HG03575 (cell line): ENCODE measurements at regions not wholly inside any gene's neighbourhood (a gene's known extent, or its start where the extent isn't known, plus 50 kb on each side); places are given as distances from the start of the nearest gene placed in this dataset.
"Not testable (repeated sequence)": the region's sequence is repeated elsewhere in the genome, so short reads cannot be mapped to it uniquely, and the experiment has no call there.

Experiments
- ATAC-seq: cut with Tn5 transposase; IDR thresholded peaks from one replicate; pipeline ENCODE4 v1.9.1; 2021; ENCODE audit not compliant: unreplicated experiment, insufficient number of reproducible peaks, low FRiP score; ENCODE audit errors: extremely low read depth

DNA sequence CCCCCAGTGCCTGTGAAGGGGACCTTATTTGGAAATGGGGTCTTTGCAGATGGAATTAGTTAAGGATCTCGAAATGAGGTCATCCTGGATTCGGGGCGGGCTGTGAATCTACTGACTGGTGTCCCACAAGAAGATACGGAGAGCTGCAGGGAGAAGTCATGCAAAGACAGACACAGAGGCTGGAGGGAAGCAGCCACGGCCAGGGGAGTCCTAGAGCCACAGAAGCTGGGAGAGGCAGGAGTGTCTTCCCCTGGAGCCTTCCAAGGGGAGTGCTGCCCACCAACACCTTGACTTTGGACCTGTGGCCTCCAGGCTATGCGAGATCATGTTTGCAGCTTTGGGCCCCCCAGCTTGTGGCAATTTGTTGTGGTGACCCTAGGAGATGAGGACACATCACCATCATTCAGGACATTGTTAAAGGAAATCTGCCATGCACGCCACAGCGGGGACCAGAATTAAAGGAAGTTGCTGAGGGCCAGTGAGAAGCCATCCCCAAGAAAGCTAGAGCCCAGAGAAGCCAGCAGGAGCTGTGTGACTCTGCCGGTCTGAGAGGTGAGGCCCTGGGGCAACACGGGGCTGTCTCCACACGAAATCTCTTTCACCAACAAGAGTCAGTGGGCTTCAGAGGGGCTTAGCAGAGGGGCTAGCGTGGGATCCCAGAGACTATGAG, 434.7 kb downstream of the BRD1 start:
- ATAC-seq = no peak

DNA sequence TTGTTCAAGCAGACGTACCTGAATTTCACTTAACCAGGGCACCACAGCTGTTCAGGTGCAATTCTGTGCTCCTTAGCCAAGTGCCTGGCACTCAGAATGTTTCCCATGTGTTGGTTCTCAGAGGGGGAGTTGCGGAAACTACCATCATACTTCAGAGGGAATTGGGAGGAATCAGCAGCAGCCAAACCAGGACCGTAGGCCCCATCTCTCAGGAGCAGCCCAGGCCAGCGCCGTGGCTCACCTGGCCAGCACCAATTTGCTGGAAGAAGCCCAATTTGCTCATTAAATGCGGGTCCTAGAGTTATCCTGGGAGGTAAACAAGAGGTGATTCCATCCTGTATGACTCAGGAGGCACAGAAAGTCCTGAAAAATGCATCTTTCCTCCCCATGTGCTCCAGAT, 435.4 kb downstream of the BRD1 start:
- ATAC-seq = no peak

DNA sequence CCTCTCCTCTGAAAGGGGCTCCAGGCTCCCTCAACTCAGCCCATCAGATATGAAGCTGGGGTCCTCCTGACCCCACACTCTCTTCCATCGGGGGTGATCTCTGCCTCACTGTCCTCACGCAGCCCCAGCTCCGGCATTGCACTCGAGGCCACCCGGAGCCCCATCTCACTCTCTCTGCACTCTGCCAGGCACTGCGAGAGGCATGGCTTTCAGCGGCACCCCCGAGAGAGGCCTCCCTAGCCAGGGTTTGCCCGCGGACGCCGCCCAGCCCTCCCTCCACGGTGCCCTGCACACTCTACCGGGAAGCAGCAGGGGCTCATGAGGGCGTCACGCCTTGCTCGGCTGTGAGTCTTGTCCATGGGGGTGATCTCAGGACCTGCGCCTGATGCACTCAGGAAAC, 436.2 kb downstream of the BRD1 start:
- no peak for ATAC-seq

DNA sequence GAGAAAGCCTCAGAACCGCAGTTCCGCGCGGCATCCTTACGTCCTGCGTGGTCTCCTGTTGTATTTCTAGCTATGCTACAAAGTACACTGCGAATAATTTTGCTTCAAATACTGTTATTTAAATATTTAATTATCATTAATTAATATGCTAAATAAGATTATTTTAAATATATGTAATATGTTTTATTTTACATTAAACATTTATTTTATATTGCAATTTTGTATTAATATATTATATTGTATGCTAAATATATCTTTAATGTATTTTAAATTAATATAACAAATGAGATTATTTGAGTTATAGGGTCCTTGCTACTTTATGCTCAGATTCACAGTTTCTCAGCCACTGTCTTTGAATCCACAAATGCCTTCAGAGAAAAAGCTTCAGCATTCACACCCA, 436.7 kb downstream of the BRD1 start:
- ATAC-seq = no peak

DNA sequence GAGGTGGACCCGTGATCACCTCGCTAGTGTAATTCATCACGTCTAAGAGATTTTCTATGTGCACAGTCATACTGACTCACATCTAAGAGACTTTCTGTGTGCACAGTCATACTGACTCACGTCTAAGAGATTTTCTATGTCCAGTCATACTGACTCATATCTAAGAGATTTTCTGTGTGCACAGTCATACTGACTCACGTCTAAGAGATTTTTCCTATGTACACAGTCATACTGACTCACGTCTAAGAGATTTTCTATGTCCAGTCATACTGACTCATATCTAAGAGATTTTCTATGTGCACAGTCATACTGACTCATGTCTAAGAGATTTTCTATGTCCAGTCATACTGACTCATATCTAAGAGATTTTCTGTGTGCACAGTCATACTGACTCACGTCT, 443.8 kb downstream of the BRD1 start:
- not testable (repeated sequence) for ATAC-seq

DNA sequence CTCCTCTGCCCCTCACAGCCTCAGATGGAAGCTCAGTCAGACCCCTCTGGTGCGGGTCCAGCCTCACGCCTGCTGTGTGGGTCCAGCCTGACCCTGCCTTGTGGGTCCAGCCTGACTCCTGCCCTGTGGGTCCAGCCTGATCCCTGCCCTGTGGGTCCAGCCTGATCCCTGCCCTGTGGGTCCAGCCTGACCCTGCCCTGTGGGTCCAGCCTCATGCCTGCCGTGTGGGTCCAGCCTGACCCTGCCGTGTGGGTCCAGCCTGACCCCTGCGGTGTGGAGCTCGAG, 445.3 kb downstream of the BRD1 start:
- no peak for ATAC-seq

DNA sequence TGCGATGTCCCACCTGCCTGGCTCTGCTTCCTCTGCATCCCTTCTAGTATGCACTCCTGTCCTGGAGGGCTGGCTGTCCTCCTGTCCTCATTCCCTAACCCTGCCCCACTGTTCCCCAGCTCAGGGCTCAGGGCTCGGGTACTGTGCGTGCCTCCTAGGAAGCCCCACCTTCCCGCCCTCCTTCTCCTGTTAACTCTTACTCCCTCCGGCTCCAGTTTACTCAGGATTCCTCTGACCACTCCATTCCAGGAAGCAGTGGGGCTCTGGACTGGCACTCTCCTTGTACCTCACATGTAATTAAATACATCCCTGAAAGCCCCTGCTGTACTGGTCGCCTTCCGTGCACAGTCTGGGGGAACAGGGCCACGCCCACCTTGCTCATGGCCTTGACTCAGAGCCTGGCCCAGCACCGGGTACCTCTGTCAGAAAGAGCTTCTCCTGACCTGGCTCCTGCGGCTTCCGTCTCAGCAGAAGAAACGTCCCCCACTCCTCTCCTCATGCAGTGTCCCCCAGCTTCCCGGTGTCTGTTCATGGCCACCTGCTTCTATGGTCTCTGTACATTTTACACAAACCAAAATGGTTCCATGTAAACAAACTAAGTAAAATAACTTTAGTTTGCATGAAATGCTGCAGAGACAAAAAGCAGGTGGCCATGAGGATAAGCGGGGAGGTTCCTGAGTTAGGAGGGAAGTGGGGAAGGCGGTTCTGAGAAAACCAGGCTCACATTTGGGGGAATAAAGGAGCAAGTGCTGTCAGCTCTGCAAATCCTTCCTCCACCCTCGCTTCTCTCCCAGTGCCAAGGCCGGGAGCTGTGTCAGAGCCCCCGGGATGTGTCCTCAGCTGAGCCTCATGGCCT, 445.9 kb downstream of the BRD1 start:
- no peak for ATAC-seq

DNA sequence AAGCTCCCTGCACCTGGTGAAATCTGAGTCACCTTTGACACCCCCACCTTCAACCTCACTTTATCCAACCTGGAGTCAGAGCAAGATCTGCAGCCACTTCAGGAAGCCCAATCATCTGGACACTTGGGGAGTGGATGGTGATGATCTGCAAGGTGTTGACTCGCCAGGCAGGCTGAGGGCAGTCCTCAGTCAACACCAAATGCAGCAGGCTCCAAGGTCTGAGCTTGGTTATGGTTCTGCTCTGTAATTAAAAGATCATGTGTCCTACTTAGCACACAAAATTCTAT, 446.9 kb downstream of the BRD1 start:
- no peak for ATAC-seq

DNA sequence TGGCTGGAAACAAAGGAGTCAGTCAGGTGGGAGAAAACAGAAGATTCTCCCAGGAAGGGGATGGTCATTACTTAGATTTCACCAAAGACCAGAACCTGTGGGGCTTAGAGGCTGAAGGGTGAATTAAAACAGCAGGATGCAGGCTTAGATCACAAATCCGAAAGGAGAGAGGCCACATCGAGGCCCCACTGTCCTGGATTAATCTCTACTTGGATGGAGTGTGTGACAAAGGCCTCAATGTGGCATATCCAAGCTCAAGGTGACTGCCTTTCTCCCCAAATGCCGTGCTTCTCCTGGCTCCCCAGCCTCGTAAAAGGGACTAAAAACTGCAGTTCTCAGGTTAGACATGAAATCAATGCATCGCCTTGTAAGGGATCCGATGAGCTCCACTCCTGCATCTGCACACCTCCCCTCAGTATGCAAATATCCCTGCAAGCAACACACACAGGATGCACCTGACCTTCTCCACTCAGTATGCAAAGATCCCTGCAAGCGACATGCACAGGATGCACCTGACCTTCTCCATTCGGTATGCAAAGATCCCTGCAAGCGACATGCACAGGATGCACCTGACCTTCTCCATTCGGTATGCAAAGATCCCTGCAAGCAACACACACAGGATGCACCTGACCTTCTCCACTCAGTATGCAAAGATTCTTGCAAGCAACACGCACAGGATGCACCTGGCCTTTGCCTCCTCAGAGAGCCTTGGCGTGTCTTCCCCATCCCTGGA, 447.4 kb downstream of the BRD1 start:
- ATAC-seq = no peak

DNA sequence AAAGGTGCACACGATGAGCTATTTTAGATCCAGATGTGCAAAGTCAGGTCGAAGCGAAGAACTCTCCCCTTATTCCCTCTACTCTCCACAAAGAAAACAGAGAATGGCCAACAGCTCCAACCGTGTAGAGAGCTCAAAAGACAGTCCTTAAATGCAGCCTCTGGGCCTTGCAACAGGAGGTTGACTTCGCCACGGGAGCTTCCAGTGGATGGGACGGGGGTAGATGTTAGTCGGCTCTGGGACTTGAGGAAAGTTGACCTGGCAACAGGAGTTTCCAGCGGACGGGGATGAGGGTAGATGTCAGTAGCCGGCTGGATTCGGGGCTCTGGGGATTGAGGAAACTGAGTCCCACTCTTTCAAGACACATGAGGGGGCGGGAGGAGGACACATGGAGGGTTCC, 450.4 kb downstream of the BRD1 start:
- no peak for ATAC-seq

DNA sequence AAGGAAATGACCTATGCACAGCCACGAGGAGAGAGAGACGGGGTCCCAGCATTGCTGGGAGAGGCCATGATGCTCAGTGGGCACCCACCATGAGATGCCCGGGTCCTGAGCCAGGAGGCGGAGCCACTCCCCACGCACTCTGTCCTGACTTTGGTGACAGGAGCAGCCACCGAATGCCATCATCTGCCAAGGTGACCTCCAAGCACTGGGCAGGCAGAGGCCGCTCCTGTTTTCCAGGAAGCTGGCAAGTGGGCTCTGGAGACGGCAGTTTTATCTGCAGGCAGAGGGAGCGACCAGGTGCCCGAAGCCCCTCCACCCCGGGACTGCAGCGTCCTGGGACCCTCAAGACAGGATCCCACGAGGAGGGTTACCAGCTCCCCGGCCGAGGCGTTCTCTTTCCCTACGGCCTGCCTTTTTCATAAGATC, 453.9 kb downstream of the BRD1 start:
- no peak for ATAC-seq

DNA sequence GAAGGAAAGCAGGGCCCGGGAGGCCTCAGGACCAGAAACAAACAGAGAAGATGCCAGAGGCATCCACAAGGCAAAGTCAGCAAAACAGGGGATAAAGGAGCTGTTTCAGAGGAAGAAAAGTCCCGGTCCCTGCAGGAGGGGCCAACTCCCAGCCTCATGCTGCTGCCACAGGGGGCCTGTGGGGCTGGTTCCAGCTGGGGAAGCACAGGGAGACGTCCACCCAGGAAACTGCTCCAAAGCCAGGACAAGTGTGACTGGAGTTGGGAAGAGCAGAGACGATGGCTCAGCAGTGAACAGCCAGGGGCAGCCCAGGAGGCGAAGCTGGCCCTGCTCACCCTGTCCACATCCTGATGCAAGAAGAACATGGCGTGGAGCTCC, 454.4 kb downstream of the BRD1 start:
- no peak for ATAC-seq

DNA sequence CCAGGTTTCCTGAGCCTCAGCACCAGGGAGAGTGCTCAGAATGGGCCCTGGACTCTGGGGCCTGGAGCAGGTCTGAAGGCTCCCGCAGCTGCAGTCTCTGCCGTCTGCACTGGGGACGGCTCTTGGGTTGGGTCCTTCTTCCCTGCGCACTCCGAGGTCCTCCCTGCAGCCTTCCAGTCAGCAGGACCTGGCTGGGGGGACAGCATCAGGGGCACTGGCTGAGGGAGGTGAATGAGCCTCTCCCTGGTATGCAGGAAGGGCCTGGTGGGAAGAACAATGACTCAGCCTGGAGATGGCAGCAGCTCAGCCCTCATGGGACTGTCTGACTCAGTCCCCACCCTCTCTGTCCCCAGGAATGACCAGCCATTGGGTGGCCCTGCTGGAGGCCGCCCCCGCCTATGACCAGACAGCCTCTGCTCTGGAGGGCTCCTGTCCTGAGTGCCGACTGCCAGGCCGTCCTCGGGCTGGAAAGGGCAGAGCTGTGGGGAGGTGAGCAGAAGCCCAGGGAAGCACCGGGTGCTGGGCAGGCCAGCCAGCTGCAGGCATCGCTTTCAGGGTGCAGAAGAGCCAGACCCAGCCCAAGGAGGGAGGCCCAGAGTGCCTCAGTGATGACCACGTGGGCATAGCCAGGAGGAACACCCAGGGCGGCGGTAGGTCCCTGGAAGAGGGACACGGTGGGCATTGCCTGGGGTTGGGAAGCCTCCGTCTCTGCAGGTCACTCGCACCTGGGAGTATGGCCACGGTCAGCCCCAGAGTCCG, 455.0 kb downstream of the BRD1 start:
- no peak for ATAC-seq

DNA sequence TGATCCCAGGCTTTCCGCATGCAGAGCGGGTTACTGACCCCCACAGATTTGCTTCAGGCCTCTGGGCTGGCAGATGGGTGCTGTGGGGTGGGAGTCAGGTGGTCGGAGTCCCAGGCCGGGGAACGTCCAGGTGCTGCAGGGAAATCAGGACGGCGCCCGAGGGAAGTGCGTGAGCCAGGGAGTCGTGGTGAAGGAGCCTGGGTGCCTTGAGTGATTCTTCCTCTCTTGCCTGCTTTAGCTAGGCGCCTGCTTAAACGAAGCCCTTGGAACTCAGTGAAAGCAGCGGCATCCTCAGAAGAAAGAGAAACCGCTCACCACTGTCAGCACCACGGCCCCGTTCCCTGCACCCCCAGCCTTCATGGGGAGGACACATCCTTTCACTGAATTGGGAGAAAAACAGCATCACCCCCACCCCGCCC, 455.6 kb downstream of the BRD1 start:
- ATAC-seq = no peak

DNA sequence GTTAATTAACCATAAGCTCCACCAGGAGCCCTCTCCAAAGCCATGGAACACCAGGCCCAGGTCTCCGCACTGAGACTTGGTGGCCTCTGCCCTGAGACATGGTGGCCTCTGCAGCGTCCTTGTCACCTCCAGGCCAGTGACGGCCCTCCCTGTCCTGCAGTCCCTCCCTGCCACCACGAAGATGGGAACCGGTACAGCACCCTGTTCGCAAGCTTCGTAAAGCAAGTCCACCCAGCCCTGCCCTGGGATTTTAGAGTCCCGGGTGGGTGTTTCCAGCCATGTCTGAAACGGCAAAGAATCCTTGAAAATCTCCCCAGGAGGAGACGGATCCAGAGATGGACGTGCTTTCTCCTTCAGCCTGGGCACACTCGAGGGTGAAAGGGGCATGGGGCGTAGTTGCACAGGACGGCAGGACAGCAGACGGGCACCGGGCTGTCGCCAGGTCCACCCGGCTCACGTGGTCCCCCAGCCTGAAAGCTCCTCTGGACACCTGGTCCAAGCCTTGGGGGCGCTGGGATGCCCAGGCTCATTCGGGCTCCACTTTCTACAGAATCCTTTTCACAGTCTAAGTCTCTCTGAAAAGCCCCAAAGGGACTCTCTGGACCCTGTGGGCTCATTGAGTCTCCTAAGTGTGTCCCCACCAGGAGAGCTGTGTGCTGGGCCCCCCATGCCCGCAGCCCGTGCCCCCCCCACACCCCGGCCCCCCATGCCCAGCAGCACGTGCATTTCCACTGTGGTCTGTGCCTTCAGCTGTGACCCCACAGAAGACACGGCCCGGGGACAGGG, 456.2 kb downstream of the BRD1 start:
- ATAC-seq = no peak

DNA sequence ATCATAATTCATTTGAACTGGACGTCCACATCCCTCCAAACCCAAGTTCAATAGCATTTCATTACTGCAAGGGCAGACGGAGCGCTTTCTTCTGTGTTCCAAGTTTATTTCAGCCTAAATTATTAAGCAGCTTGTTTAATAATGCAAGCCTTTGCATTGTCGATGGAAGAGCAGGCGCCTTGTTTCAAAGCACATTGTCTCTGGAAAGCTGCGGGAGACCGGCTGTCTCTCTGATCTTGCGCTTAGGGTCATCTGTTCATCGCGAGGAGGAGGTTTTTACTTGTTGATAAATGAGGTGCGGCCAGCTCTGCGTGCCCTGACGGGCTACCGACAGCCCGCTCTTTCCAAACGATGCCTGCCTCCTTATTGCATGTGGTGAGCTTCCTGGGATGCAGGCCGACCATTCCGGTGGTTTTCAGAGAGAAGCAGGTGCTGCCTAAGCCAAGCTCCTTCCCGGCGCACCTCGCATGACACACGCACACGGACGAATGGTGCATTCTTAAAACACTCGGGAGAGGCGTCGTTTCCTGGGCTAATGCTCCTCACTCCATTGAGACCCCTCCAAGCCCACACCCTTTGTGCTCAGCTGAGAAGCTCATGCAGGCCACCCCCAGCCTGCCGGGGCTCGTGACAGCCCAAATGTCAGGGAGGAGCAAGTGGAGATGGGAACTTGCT, 456.9 kb downstream of the BRD1 start:
- no peak for ATAC-seq

DNA sequence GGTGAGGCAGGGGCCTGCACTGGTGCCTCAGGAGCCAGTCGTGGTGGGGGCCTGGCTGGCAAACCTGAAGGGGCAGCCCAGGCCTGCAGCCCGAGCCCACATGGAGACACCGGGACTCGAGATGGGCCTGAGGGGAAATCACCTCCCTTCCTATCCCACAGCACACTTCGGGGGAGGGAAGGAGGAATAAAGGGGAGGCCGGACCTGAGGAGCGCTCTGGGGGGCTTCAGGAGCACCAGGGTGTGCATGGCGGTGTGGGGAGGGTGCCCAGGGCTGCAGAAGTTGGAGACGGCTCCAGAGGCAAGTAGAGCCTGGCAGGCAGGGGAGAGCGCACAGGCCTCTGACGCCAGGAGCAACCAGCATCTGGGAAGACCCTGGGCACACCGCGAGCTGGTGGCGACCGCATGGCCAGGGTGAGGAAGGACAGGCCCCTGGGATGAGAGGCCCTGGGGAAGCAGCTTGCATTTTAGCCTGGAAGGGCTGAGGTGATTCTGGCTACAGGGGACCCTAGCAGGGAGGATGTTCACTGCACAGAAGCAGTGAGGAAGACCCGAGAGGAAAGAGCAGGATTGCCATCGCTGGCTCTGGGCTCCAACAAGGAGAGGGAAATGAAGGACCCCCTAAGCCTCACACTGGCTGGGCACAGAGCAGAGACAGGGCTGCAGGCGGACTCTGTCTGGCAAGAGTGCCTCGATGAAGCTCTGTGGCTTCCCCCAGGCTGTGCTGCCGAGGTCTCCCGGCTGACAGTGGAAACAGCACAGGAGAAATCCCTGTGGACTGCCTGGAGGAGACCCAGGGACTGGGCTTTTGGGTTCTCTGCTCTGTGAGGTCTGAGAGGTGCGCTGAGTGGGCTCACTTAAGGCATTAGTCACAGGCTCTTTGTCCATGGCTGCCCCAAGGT, 457.7 kb downstream of the BRD1 start:
- ATAC-seq = no peak
